Sigmoid colon (tissue), 4 donors: ENCODE measurements at regions not wholly inside any gene's neighbourhood (a gene's known extent, or its start where the extent isn't known, plus 50 kb on each side); places are given as distances from the start of the nearest gene placed in this dataset.

ENCODE experiments used
- CTCF ChIP-seq, 4 experiments: fragments of 450-650 bp in 3 of 4; fragments of 200-600 bp in 1 of 4; IDR thresholded peaks; one replicate each; pipeline ENCODE4 v1.5.1; 2016 to 2019; ENCODE audit warnings: antibody characterized with exemption in 4 of 4, mild to moderate bottlenecking in 3 of 4, moderate library complexity in 2 of 4
- EP300 ChIP-seq, 4 donors: sonication (generic); formaldehyde crosslinking; IDR thresholded peaks; one replicate each; pipeline ENCODE4 v1.6.1; 2017; ENCODE audit warnings: antibody characterized with exemption in 4 of 4
- POLR2A ChIP-seq, 2 donors: fragments of 450-650 bp; IDR thresholded peaks; one replicate each; pipeline ENCODE4 v1.6.1; 2016; ENCODE audit warnings: antibody characterized with exemption in 2 of 2, mild to moderate bottlenecking in 2 of 2, moderate library complexity in 2 of 2
- POLR2AphosphoS5 ChIP-seq, 4 donors: sonication (generic); formaldehyde crosslinking; IDR thresholded peaks; one replicate each; pipeline ENCODE4 v1.6.1; 2017; ENCODE audit warnings: antibody characterized with exemption in 4 of 4

DNA sequence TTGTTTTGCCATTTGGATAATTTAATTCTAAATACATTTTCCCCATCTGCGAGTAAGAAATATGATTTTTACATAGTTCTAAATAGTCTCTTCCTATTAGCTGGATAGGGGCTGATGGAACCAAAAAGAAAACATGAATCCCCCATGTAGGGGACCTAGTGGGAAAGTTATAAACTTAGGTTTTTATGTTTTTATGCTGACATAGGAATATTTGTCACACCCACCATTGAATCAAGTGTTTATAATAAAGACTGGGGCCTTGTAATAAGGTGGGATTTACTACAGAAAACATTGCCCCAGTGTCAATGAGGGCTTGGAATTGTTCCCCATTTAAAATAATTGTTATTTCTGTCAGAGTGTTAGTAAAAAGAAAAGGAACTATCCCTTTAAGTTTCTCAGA, 2506.6 kb downstream of the PCDH7 start:
- no peak for TF ChIP-seq CTCF (IDR thresholded peaks at IDR 0.05)
- no peak for TF ChIP-seq EP300 (IDR thresholded peaks at IDR 0.05)
- TF ChIP-seq POLR2A (IDR thresholded peaks at IDR 0.05), result no peak
- no peak for TF ChIP-seq POLR2AphosphoS5 (IDR thresholded peaks at IDR 0.05)
